KMS-11 (cell line): ENCODE measurements at regions not wholly inside any gene's neighbourhood (a gene's known extent, or its start where the extent isn't known, plus 50 kb on each side); places are given as distances from the start of the nearest gene placed in this dataset.

Source experiments
- H2AFZ ChIP-seq: fragments of 200-600 bp; sonication (generic); 2 replicates; pipeline ENCODE4 v1.6.1; 2016; ENCODE audit warnings: antibody characterized with exemption, mixed run types, low read depth
- H3K27ac ChIP-seq: fragments of 200-600 bp; sonication (generic); 2 replicates; pipeline ENCODE4 v1.6.1; 2016; ENCODE audit warnings: mild to moderate bottlenecking, mixed run types
- H3K27me3 ChIP-seq: fragments of 200-600 bp; sonication (generic); 2 replicates; pipeline ENCODE4 v1.6.1; 2017; ENCODE audit warnings: mild to moderate bottlenecking, low read depth, mixed run types, moderate library complexity; ENCODE audit not compliant: insufficient read depth
- H3K36me3 ChIP-seq: fragments of 200-600 bp; sonication (generic); 2 replicates; pipeline ENCODE4 v1.6.1; 2017; ENCODE audit warnings: mild to moderate bottlenecking, mixed run types; ENCODE audit not compliant: insufficient read depth
- H3K4me1 ChIP-seq: fragments of 200-600 bp; sonication (generic); 2 replicates; pipeline ENCODE4 v1.6.1; 2016; ENCODE audit warnings: mild to moderate bottlenecking, low read depth, mixed run types; ENCODE audit not compliant: poor library complexity, severe bottlenecking
- H3K4me2 ChIP-seq: fragments of 200-600 bp; sonication (generic); 2 replicates; pipeline ENCODE4 v1.7.0; 2016; ENCODE audit warnings: mild to moderate bottlenecking, mixed run types
- H3K4me3 ChIP-seq: fragments of 200-600 bp; sonication (generic); IDR thresholded peaks from 2 replicates; pipeline ENCODE4 v1.6.1; 2017; ENCODE audit warnings: low read depth, low read length, mixed read lengths; ENCODE audit not compliant: insufficient read depth
- H3K79me2 ChIP-seq: fragments of 200-600 bp; sonication (generic); 2 replicates; pipeline ENCODE4 v1.6.1; 2016; ENCODE audit warnings: low read depth, mixed run types; ENCODE audit not compliant: insufficient read depth
- H3K9ac ChIP-seq: fragments of 200-600 bp; sonication (generic); 2 replicates; pipeline ENCODE4 v1.6.1; 2016; ENCODE audit warnings: mild to moderate bottlenecking, mixed run types
- H4K20me1 ChIP-seq: fragments of 200-600 bp; sonication (generic); 2 replicates; pipeline ENCODE4 v1.6.1; 2016; ENCODE audit warnings: mild to moderate bottlenecking, mixed run types; ENCODE audit not compliant: insufficient read depth
- TF ChIP-seq, protein P1 (sequence below): fragments of 200-600 bp; sonication (generic); conservative IDR thresholded peaks from 2 replicates; pipeline ENCODE4 v1.6.1; 2017; ENCODE audit warnings: low read depth, mild to moderate bottlenecking, antibody characterized with exemption, low read length, moderate library complexity, mixed read lengths

DNA sequence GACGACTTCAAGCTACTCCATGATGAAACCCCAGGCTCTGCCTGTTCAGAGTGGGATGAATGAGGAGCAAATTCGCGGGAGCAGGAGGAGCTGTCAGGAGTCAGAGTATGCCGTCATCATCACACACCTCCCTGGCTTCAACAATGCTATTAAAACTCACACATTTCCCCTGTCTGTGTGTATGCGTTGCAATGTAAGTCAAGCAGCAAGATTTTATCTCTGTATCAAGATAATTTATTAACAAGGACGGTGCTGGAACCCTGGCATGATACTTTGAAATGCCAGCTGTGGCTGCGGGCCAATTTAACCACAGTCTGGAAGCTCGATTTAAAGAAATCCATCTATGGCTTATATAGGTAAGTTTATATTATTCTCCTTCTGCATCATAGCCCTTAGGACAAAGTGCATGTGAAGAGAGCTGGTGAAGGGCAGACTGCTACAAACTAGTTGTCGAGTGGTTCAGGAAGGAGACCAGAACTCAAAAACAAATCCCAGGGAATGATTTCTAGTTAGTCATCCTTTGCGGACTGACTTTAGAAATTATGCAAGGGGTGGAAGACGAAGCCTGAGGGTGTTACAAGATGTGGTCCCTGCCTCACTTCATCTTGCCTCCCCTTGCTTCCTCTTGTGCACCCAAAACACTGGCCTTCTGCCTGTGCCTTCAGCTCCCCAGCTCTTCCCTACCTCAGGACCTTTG lies 486.5 kb downstream of the COG6 start:
- H3K27me3 ChIP-seq = no peaks in the 10 kb centered on the region

DNA sequence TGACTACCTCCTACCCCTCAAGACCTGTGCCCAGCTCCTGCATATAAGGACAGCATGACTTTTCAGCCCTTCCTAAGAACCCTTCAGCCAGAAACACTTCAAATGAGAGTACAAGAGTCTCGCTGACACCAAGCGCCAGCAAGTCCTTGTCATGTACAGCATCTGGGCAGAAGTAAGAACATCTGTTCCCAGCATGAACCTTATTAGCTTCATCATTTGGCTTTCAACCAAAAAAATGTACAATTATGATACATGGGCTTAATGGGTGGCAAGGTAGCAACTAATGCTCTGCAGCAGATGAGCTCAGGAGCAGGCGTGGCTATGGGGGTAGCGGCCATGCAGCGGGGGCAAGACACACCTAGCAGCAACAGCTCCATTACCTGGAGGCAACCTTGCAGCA lies 487.6 kb downstream of the COG6 start:
- Histone ChIP-seq H3K4me1 (no peaks in the 10 kb centered on the region), H3K27ac (no peak overlapping the region), H3K36me3 (no peaks in the 10 kb centered on the region), H3K4me2 (no peak overlapping the region), H2AFZ (no peak overlapping the region), H3K79me2 (no peaks in the 10 kb centered on the region), H3K9ac (no peak overlapping the region), H3K4me3 (no peak overlapping the region), H3K27me3 (no peaks in the 10 kb centered on the region), H4K20me1 (no peaks in the 10 kb centered on the region)
- TF ChIP-seq, protein P1, sequence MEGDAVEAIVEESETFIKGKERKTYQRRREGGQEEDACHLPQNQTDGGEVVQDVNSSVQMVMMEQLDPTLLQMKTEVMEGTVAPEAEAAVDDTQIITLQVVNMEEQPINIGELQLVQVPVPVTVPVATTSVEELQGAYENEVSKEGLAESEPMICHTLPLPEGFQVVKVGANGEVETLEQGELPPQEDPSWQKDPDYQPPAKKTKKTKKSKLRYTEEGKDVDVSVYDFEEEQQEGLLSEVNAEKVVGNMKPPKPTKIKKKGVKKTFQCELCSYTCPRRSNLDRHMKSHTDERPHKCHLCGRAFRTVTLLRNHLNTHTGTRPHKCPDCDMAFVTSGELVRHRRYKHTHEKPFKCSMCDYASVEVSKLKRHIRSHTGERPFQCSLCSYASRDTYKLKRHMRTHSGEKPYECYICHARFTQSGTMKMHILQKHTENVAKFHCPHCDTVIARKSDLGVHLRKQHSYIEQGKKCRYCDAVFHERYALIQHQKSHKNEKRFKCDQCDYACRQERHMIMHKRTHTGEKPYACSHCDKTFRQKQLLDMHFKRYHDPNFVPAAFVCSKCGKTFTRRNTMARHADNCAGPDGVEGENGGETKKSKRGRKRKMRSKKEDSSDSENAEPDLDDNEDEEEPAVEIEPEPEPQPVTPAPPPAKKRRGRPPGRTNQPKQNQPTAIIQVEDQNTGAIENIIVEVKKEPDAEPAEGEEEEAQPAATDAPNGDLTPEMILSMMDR = no peak

More for the DNA sequence above, 486.5 kb downstream of the COG6 start:
- no peak overlapping the region for H3K9ac ChIP-seq
- no peak overlapping the region for H3K4me3 ChIP-seq
- H3K4me2 ChIP-seq = no peak overlapping the region
- no peaks in the 10 kb centered on the region for H3K36me3 ChIP-seq
- H3K27ac ChIP-seq = no peak overlapping the region
- H2AFZ ChIP-seq = no peak overlapping the region
- no peaks in the 10 kb centered on the region for H3K79me2 ChIP-seq
- H4K20me1 ChIP-seq = no peaks in the 10 kb centered on the region
- TF ChIP-seq, protein P1 = no peak
- H3K4me1 ChIP-seq = no peaks in the 10 kb centered on the region

DNA sequence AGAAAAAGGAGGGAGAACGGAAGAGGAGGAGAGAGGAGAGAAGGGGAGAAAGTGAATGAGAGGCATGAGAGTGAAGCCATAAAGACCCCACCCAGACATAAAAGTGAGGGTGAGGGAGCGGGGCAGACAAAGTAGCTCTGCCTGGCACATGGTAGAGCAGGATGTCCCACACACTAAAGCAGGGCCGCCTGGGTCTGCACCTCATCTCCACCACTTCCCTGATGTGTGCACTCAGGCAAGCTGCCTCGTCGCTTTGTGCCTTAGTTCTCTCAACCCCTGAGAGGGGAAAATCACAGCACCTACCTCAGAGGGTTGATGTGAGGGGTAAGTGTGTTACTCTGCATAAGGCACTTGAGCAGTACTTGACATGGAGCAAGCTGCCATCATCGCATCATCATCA lies 488.1 kb downstream of the COG6 start:
- Histone ChIP-seq H3K79me2 (no peaks in the 10 kb centered on the region), H3K4me1 (no peaks in the 10 kb centered on the region), H2AFZ (no peak overlapping the region), H3K4me2 (no peak overlapping the region), H3K9ac (no peak overlapping the region), H3K36me3 (no peaks in the 10 kb centered on the region), H3K27ac (no peak overlapping the region), H3K27me3 (no peaks in the 10 kb centered on the region), H3K4me3 (no peak overlapping the region), H4K20me1 (no peaks in the 10 kb centered on the region)
- TF ChIP-seq, protein P1 = no peak

DNA sequence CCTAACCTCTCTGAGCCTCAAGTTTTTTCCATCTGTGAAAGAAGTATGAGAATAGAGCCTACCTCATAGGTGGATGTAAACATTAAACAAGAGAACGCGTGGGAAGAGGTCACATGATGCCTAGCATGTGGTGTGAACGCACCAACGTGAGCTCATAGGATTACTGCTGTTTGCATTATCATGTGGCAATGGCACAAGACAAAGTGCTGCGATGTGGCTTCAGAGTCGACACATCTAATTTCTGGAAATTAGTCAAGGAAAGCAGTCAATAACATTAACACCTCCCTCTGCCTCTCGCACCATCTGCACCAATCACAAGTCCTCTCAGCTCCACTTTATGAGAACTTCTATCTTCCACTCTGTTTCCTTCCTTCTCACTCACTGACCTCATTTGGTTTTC lies 489.7 kb downstream of the COG6 start:
- no peak overlapping the region for H3K9ac ChIP-seq
- H3K4me1 ChIP-seq = no peaks in the 10 kb centered on the region
- no peaks in the 10 kb centered on the region for H3K79me2 ChIP-seq
- no peak overlapping the region for H2AFZ ChIP-seq
- TF ChIP-seq, protein P1 = no peak
- H3K4me2 ChIP-seq = no peak overlapping the region
- H3K4me3 ChIP-seq = no peak overlapping the region
- H3K27ac ChIP-seq = no peak overlapping the region
- no peaks in the 10 kb centered on the region for H3K36me3 ChIP-seq
- no peaks in the 10 kb centered on the region for H4K20me1 ChIP-seq
- H3K27me3 ChIP-seq = no peaks in the 10 kb centered on the region
